Inferior parietal cortex (tissue), 1 donor: ENCODE measurements at regions not wholly inside any gene's neighbourhood (a gene's known extent, or its start where the extent isn't known, plus 50 kb on each side); places are given as distances from the start of the nearest gene placed in this dataset.

ENCODE experiments used
- DNase-seq: peaks from one replicate; pipeline ENCODE4 v3.0.0-alpha.2; 2016; ENCODE audit errors: extremely low spot score

DNA sequence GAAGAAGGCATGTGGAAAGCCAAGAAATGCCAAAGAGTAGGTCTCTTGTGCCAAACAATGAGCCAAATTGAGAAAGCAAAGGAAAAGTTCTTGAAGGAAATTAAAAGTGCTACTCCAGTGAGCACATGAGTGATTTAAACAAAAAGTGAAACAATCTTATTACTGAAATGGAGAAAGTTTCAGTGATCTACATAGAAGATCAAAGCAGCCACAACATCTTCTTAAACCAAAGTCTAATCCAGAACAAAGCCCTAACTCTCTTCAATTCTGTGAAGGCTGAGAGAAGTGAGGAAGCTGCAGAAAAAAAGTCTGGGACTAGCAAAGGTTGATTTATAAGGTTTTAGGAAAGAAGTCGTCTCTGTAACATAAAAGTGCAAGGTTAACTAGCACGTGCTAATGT, 259.6 kb downstream of the FLRT2 start:
- DNase-seq, result no peak

DNA sequence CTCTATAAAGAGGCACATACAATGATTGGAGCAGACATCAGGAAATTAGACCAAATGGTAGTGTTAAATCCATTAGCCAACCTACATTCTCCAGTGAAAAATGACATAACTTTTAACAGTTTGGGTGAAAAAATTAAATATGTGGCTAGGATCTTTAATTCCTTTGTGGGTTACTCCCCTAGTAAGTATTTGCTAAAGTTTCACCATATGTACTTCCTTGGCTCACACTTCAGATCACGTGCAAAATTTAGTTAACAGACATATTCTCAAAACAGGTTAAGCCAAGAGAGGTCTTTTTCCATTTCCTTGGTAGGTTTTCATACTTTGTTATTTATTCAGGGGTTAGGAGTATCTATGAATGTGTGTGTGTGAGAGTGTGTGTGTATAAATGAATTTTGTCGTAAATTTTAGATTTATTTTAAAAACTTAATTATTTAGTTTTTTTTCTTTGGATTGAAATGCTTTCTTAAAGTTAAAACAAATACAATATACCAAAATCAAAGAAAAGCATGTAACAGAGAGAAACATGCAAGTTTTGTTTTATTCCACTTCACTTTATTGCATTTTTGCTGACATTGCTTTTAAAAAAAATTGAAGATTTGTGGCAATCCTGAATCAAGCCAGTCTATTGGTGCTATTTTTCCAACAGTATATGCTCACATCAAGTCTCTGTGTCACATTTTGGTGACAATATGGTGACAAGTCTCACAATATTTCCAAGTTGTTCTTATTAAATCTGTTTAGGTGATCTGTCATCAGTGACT, 258.7 kb downstream of the FLRT2 start:
- no peak for DNase-seq

DNA sequence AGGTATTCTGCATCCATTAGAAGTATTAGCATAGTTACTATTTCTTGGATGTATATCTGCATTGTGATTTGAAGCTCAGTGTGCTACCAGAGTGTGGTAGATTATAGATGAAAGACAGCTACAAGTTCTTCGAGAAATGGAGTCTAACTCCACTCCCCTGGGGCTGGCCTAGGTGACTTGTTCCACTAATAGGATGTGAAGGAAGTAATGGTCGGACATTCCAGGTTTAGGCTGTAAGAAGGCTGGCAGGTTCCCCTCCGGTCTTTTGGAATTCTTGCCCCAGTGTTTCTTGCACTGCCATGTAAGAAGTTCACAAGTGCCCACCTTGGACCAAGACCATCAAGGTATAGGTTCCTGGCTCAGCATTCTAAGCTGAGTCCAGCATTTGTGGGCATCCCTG, 236.4 kb downstream of the FLRT2 start:
- DNase-seq, result no peak

DNA sequence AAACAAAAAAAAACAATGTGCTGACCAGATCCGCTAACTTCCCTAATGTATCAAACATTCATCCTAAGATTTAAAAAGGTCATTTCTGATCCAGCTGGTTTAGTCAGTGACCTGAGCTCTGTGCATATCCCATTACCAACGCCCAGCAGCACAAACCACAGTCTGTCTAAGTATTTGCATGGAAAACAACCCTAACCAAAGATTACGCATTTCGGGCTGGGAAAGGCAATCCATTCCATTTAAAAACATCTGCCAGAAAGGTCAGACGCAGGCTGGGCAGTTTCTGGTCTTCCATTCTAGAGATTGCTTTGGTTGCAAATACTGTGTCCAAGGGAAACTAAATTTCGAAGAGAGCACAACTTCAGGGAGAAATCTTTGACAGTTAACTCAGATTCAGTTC, 234.9 kb downstream of the FLRT2 start:
- no peak for DNase-seq

GRCh38 chr14:85762526-85762925, 232.6 kb downstream of the FLRT2 start:
- peak; percentile 32 for DNase-seq

- DNase-seq, result no peak
Observed at GRCh38 chr14:85752175-85752574, 222.2 kb downstream of the FLRT2 start.

- no peak for DNase-seq
Observed at GRCh38 chr14:85744573-85744972, 214.6 kb downstream of the FLRT2 start.

- no peak for DNase-seq
Observed at GRCh38 chr14:85732031-85732430, 202.1 kb downstream of the FLRT2 start.

DNA sequence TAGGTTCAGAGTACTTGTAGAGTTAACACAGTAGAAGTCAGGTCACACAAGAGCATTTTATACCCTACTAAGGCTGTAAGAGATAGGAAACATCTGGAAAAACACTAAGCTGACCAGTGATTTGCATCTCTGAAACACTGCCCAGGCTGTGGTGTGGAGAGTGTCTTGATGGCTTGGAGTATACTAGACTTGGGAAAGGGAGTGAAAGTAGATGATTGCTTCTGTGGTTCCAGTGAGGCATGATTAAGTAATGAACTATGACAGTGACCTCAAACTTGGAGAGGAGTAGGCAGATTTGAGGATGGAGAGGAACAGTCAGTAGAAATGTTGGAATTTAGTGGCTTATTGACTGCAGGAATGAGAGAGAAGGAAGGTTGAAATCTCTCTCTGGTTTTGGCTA, 201.2 kb downstream of the FLRT2 start:
- no peak for DNase-seq

GRCh38 chr14:85728476-85729065, 198.6 kb downstream of the FLRT2 start:
- no peak for DNase-seq

GRCh38 chr14:85714069-85714468, 184.1 kb downstream of the FLRT2 start:
- no peak for DNase-seq

GRCh38 chr14:85711620-85712019, 181.7 kb downstream of the FLRT2 start:
- DNase-seq, result no peak
